B cell (primary cell): ENCODE measurements at regions not wholly inside any gene's neighbourhood (a gene's known extent, or its start where the extent isn't known, plus 50 kb on each side); places are given as distances from the start of the nearest gene placed in this dataset.

Experiments
- ATAC-seq: fragments of 200-7000 bp; cut with Tn5 transposase; one replicate; pipeline ENCODE4 v1.10.0; 2021; ENCODE audit warnings: low read depth, mild to moderate bottlenecking, moderate number of reproducible peaks, moderate library complexity
- CTCF ChIA-PET: fragments of 350-600 bp; sonication (Branson Sonifier 250); formaldehyde crosslinking; loops from one replicate; lab custom pipeline; 2021; ENCODE audit warnings: antibody characterized with exemption, inconsistent platforms; lab: Charles Lee
- POLR2A ChIA-PET: fragments of 350-600 bp; sonication (Branson Sonifier 250); formaldehyde crosslinking; loops from one replicate; lab custom pipeline; 2021; ENCODE audit warnings: antibody characterized with exemption; lab: Charles Lee
- DNase-seq: peaks from one replicate; pipeline ENCODE4 v3.0.0; 2013
- H2AFZ ChIP-seq: 2 replicates; pipeline ENCODE4 v1.6.1; 2012; ENCODE audit warnings: mild to moderate bottlenecking, low read depth, low read length; ENCODE audit not compliant: insufficient read depth, poor library complexity, severe bottlenecking
- H3K27ac ChIP-seq, 2 donors: 1 replicate in 1 of 2; 2 replicates in 1 of 2; pipeline ENCODE4 v1.5.1; 2012 to 2013; ENCODE audit warnings: low read length in 2 of 2, mild to moderate bottlenecking in 2 of 2, moderate library complexity in 1 of 2
- H3K27me3 ChIP-seq, 4 experiments: fragments of 200-600 bp in 1 of 4; sonication (generic) in 1 of 4; replicated peaks in 1 of 4; 1 replicate in 2 of 4; 2 replicates in 2 of 4; pipeline versions ENCODE4 v1.6.1 to v1.7.0; 2013 to 2016; ENCODE audit warnings: low read length in 3 of 4, mild to moderate bottlenecking in 2 of 4, mixed read lengths in 1 of 4, moderate library complexity in 1 of 4; ENCODE audit not compliant: insufficient read depth in 4 of 4, control insufficient read depth in 3 of 4; ENCODE audit errors: control extremely low read depth in 1 of 4
- H3K36me3 ChIP-seq, 2 experiments: replicated peaks in 1 of 2; 1 replicate in 1 of 2; 2 replicates in 1 of 2; pipeline versions ENCODE4 v1.6.1 to v1.7.1; 2013; ENCODE audit warnings: low read length in 1 of 2; ENCODE audit not compliant: insufficient read depth in 2 of 2, control insufficient read depth in 1 of 2; ENCODE audit errors: control extremely low read depth in 1 of 2, extremely low read depth in 1 of 2
- H3K4me1 ChIP-seq, 2 donors: fragments of 200-600 bp in 1 of 2; sonication (generic) in 1 of 2; 1 replicate in 1 of 2; 2 replicates in 1 of 2; pipeline versions ENCODE4 v1.5.1 to v1.6.1; 2013 to 2017; ENCODE audit warnings: low read length in 2 of 2; ENCODE audit not compliant: control insufficient read depth in 2 of 2, insufficient read depth in 2 of 2
- H3K4me2 ChIP-seq: replicated peaks from 2 replicates; pipeline ENCODE3; 2012; ENCODE audit warnings: mild to moderate bottlenecking, low read depth, low read length; ENCODE audit not compliant: poor library complexity, severe bottlenecking
- H3K4me3 ChIP-seq, 5 experiments: fragments of 200-600 bp in 1 of 5; sonication (generic) in 1 of 5; 1 replicate in 3 of 5; 2 replicates in 2 of 5; pipeline versions ENCODE4 v1.5.1 to v1.7.0; 2011 to 2016; ENCODE audit warnings: low read length in 4 of 5, mild to moderate bottlenecking in 4 of 5, low read depth in 2 of 5, control low read depth in 1 of 5, moderate library complexity in 1 of 5; ENCODE audit not compliant: insufficient read depth in 1 of 5; ENCODE audit errors: control extremely low read depth in 1 of 5, extremely low read depth in 1 of 5
- H3K79me2 ChIP-seq: fragments of 200-600 bp; sonication (generic); one replicate; pipeline ENCODE4 v1.6.0; 2016; ENCODE audit warnings: low read length; ENCODE audit not compliant: control insufficient read depth, insufficient read depth
- H3K9ac ChIP-seq: fragments of 200-600 bp; sonication (generic); 2 replicates; pipeline ENCODE4 v1.6.1; 2017; ENCODE audit warnings: mild to moderate bottlenecking, low read length, moderate library complexity
- H3K9me3 ChIP-seq, 3 donors: one replicate each; pipeline versions ENCODE4 v1.6.1 to v1.7.1; 2013; ENCODE audit warnings: low read length in 2 of 3; ENCODE audit not compliant: control insufficient read depth in 2 of 3, insufficient read depth in 1 of 3; ENCODE audit errors: control extremely low read depth in 1 of 3
- H4K20me1 ChIP-seq: 2 replicates; pipeline ENCODE4 v1.6.0; 2012; ENCODE audit warnings: mild to moderate bottlenecking, low read length; ENCODE audit not compliant: insufficient read depth, control insufficient read depth, poor library complexity, severe bottlenecking
- H3K27ac Mint-ChIP-seq: one replicate; pipeline ENCODE4 v1.8.0; 2021; ENCODE audit warnings: mixed read lengths
- H3K27me3 Mint-ChIP-seq: one replicate; pipeline ENCODE4 v1.8.0; 2021; ENCODE audit warnings: mixed read lengths
- H3K4me1 Mint-ChIP-seq: one replicate; pipeline ENCODE4 v1.8.0; 2021; ENCODE audit warnings: mixed read lengths
- H3K4me3 Mint-ChIP-seq: one replicate; pipeline ENCODE4 v1.8.0; 2021; ENCODE audit warnings: mixed read lengths
- H3K9me3 Mint-ChIP-seq: one replicate; pipeline ENCODE4 v1.8.0; 2022; ENCODE audit warnings: mixed read lengths; ENCODE audit not compliant: insufficient read depth
- CTCF ChIP-seq: fragments of 200-600 bp; IDR thresholded peaks from one replicate; pipeline ENCODE4 v1.8.0; 2022; ENCODE audit warnings: antibody characterized with exemption, mild to moderate bottlenecking
- EZH2 ChIP-seq: IDR thresholded peaks from 2 replicates; pipeline ENCODE4 v1.6.1; 2012; ENCODE audit warnings: borderline replicate concordance, low read depth, mild to moderate bottlenecking, moderate library complexity, low read length; ENCODE audit not compliant: insufficient read depth, poor library complexity, severe bottlenecking
- WGBS: methylation state at CpG from one replicate; pipeline ENCODE4 v1.1.5; 2013; ENCODE audit warnings: missing lambda C conversion rate; ENCODE audit not compliant: insufficient coverage; 5-methylcytosine and 5-hydroxymethylcytosine counted together
- intact Hi-C: fragments of 100-400 bp; cut with micrococcal nuclease; formaldehyde crosslinking; loops from one replicate; pipeline ENCODE4 v1.10.0; 2022

GRCh38 chr2:175432021-175432420, 250.5 kb upstream of the ATP5MC3 start:
- DNase-seq (no peak), ATAC-seq (no peak)
- Histone ChIP-seq H3K9ac (no peak overlapping the region), H3K79me2 (no peaks in the 10 kb centered on the region), H3K27me3 (no peaks in the 10 kb centered on the region), H3K4me3 (no peak overlapping the region), H3K4me1 (no peaks in the 10 kb centered on the region), H3K36me3 (no peaks in the 10 kb centered on the region), H3K27ac (no peak overlapping the region), H2AFZ (no peak overlapping the region), H4K20me1 (no peaks in the 10 kb centered on the region), H3K9me3 (peaks cover 0 to 4% (median 4%) of the 10 kb centered on the region in 3 donors), H3K4me2 (no peak overlapping the region)
- 85% methylated on average over 4 of the region's 5 CpGs for WGBS
- no peak overlapping the region for H3K4me3 Mint-ChIP-seq
- intact Hi-C loops, result no loop called here
- H3K27ac Mint-ChIP-seq, result no peak overlapping the region
- peaks cover 5% of the 10 kb centered on the region for H3K9me3 Mint-ChIP-seq
- ChIA-PET CTCF (no interaction called here), POLR2A (no interaction called here)
- TF ChIP-seq EZH2, result no peak
- no peak for TF ChIP-seq CTCF
- H3K27me3 Mint-ChIP-seq, result no peaks in the 10 kb centered on the region
- no peaks in the 10 kb centered on the region for H3K4me1 Mint-ChIP-seq

GRCh38 chr2:175431101-175431946, 249.8 kb upstream of the ATP5MC3 start:
- no peaks in the 10 kb centered on the region for H3K79me2 ChIP-seq
- 86% methylated on average over 1 of the region's 4 CpGs for WGBS
- H3K9ac ChIP-seq, result no peak overlapping the region
- Mint-ChIP-seq H3K9me3 (peaks cover 5% of the 10 kb centered on the region), H3K27me3 (no peaks in the 10 kb centered on the region), H3K4me1 (no peaks in the 10 kb centered on the region), H3K4me3 (no peak overlapping the region), H3K27ac (no peak overlapping the region)
- CTCF ChIA-PET, result no interaction called here
- intact Hi-C loops, result no loop called here
- no peak for DNase-seq
- no peaks in the 10 kb centered on the region for H3K27me3 ChIP-seq
- H3K4me2 ChIP-seq, result no peak overlapping the region
- H4K20me1 ChIP-seq, result no peaks in the 10 kb centered on the region
- ATAC-seq, result no peak
- TF ChIP-seq EZH2 (no peak), CTCF (no peak)
- H3K4me1 ChIP-seq, result no peaks in the 10 kb centered on the region
- peaks cover 0 to 4% (median 4%) of the 10 kb centered on the region in 3 donors for H3K9me3 ChIP-seq
- no peaks in the 10 kb centered on the region for H3K36me3 ChIP-seq
- H3K4me3 ChIP-seq, result no peak overlapping the region
- no peak overlapping the region for H2AFZ ChIP-seq
- H3K27ac ChIP-seq, result no peak overlapping the region
- POLR2A ChIA-PET, result no interaction called here
